ENCODE measurements at regions not wholly inside any gene's neighbourhood (a gene's known extent, or its start where the extent isn't known, plus 50 kb on each side); places are given as distances from the start of the nearest gene placed in this dataset.
A peak's percentile ranks its signal among the peaks of the same experiment; 100 is the strongest.

- H3K9ac ChIP-seq (ENCODE audit: low read depth, low read length, poor library complexity): no peak overlapping the region
- no peak overlapping the region for H3K4ac ChIP-seq (ENCODE audit: low read length)
- H3K36me3 ChIP-seq (replicated peaks in 1 of 2; ENCODE audit: control insufficient read depth in 2 of 2, insufficient read depth in 2 of 2, low read length in 2 of 2): no peaks in the 10 kb centered on the region
- H2AFZ ChIP-seq (ENCODE audit: low read length): no peak overlapping the region
- 100% methylated on average over 1 of the region's 1 CpG; no CpG with 5 or more reads in 1 of the 2 donors for WGBS, 2 donors (ENCODE audit: extremely low coverage in 2 of 2, insufficient read length in 2 of 2, insufficient replicate concordance in 1 of 2)
- no peak overlapping the region for H3K4me2 ChIP-seq (ENCODE audit: insufficient read depth, low read length, poor library complexity, severe bottlenecking)
- no peak overlapping the region for H3K27ac ChIP-seq (replicated peaks; ENCODE audit: low read length)
- H4K8ac ChIP-seq (ENCODE audit: low read depth, low read length): no peak overlapping the region
- H2AK5ac ChIP-seq (ENCODE audit: low read depth, low read length): no peak overlapping the region
- H2BK5ac ChIP-seq (ENCODE audit: low read length): no peak overlapping the region
- no peak overlapping the region for H2BK15ac ChIP-seq (ENCODE audit: low read length)
- H4K91ac ChIP-seq (ENCODE audit: low read depth, low read length, poor library complexity): no peak overlapping the region
- H3K23ac ChIP-seq (ENCODE audit: low read depth, low read length, poor library complexity): no peak overlapping the region
- H3K18ac ChIP-seq (ENCODE audit: low read length): no peak overlapping the region
- H2BK12ac ChIP-seq (ENCODE audit: low read length): no peak overlapping the region
- H3K4me3 ChIP-seq (ENCODE audit: low read length in 2 of 2): no peak overlapping the region
- no peak overlapping the region for H2BK120ac ChIP-seq (ENCODE audit: low read depth, low read length)
- no peak for DNase-seq (ENCODE audit: low spot score)
- H3K27me3 ChIP-seq (ENCODE audit: control insufficient read depth in 3 of 3, insufficient read depth in 3 of 3, low read depth in 1 of 3, low read length in 3 of 3): peaks cover 0 to 29% (median 19%) of the 10 kb centered on the region in 3 experiments
- no peaks in the 10 kb centered on the region for H3K9me3 ChIP-seq (replicated peaks in 1 of 2; ENCODE audit: control insufficient read depth in 2 of 2, insufficient read depth in 1 of 2, low read depth in 1 of 2, low read length in 2 of 2)
- H3K79me1 ChIP-seq (ENCODE audit: low read depth, low read length): no peaks in the 10 kb centered on the region
- no peak overlapping the region for H3K14ac ChIP-seq (ENCODE audit: low read length)
- H3K4me1 ChIP-seq (ENCODE audit: control insufficient read depth in 2 of 2, insufficient read depth in 1 of 2, low read depth in 1 of 2, low read length in 2 of 2): peaks cover 0 to 9% of the 10 kb centered on the region in 2 donors
Measured at GRCh38 chr19:32223106-32223505, 122.3 kb upstream of the ZNF507 start.

GRCh38 chr19:32223595-32224370 lies 121.6 kb upstream of the ZNF507 start:
- no peaks in the 10 kb centered on the region for H3K9me3 ChIP-seq (replicated peaks in 1 of 2; ENCODE audit: control insufficient read depth in 2 of 2, insufficient read depth in 1 of 2, low read depth in 1 of 2, low read length in 2 of 2)
- no peak overlapping the region for H4K91ac ChIP-seq (ENCODE audit: low read depth, low read length, poor library complexity)
- peak overlapping the region in 1 of 2 donors; percentile 70 for H3K4me3 ChIP-seq (ENCODE audit: low read length in 2 of 2)
- no peaks in the 10 kb centered on the region for H3K79me1 ChIP-seq (ENCODE audit: low read depth, low read length)
- no peak overlapping the region for H3K14ac ChIP-seq (ENCODE audit: low read length)
- H3K27ac ChIP-seq (replicated peaks; ENCODE audit: low read length): no peak overlapping the region
- H3K4ac ChIP-seq (ENCODE audit: low read length): no peak overlapping the region
- no peak overlapping the region for H2BK12ac ChIP-seq (ENCODE audit: low read length)
- H3K18ac ChIP-seq (ENCODE audit: low read length): peak overlapping the region; percentile 84
- H3K23ac ChIP-seq (ENCODE audit: low read depth, low read length, poor library complexity): no peak overlapping the region
- H3K36me3 ChIP-seq (replicated peaks in 1 of 2; ENCODE audit: control insufficient read depth in 2 of 2, insufficient read depth in 2 of 2, low read length in 2 of 2): no peaks in the 10 kb centered on the region
- no peak overlapping the region for H4K8ac ChIP-seq (ENCODE audit: low read depth, low read length)
- peak overlapping the region; percentile 40 for H2BK15ac ChIP-seq (ENCODE audit: low read length)
- peak overlapping the region; percentile 54 for H3K9ac ChIP-seq (ENCODE audit: low read depth, low read length, poor library complexity)
- H2BK120ac ChIP-seq (ENCODE audit: low read depth, low read length): no peak overlapping the region
- peak overlapping the region; percentile 59 for H3K4me2 ChIP-seq (ENCODE audit: insufficient read depth, low read length, poor library complexity, severe bottlenecking)
- no peak overlapping the region for H2BK5ac ChIP-seq (ENCODE audit: low read length)
- peaks cover 0 to 9% of the 10 kb centered on the region in 2 donors for H3K4me1 ChIP-seq (ENCODE audit: control insufficient read depth in 2 of 2, insufficient read depth in 1 of 2, low read depth in 1 of 2, low read length in 2 of 2)
- peaks cover 0 to 29% (median 19%) of the 10 kb centered on the region in 3 experiments for H3K27me3 ChIP-seq (ENCODE audit: control insufficient read depth in 3 of 3, insufficient read depth in 3 of 3, low read depth in 1 of 3, low read length in 3 of 3)
- no peak overlapping the region for H2AK5ac ChIP-seq (ENCODE audit: low read depth, low read length)
- no CpG with 5 or more reads among the region's 29 CpGs for WGBS, 2 donors (ENCODE audit: extremely low coverage in 2 of 2, insufficient read length in 2 of 2, insufficient replicate concordance in 1 of 2)
- H2AFZ ChIP-seq (ENCODE audit: low read length): peak overlapping the region; percentile 72
- no peak for DNase-seq (ENCODE audit: low spot score)

GRCh38 chr19:32224371-32225244 lies 120.8 kb upstream of the ZNF507 start:
- no peaks in the 10 kb centered on the region for H3K36me3 ChIP-seq (replicated peaks in 1 of 2; ENCODE audit: control insufficient read depth in 2 of 2, insufficient read depth in 2 of 2, low read length in 2 of 2)
- no peak overlapping the region for H2BK5ac ChIP-seq (ENCODE audit: low read length)
- no peak overlapping the region for H2BK15ac ChIP-seq (ENCODE audit: low read length)
- H4K91ac ChIP-seq (ENCODE audit: low read depth, low read length, poor library complexity): no peak overlapping the region
- no peak overlapping the region for H2BK120ac ChIP-seq (ENCODE audit: low read depth, low read length)
- peaks cover 0 to 31% (median 19%) of the 10 kb centered on the region in 3 experiments for H3K27me3 ChIP-seq (ENCODE audit: control insufficient read depth in 3 of 3, insufficient read depth in 3 of 3, low read depth in 1 of 3, low read length in 3 of 3)
- no CpG with 5 or more reads among the region's 51 CpGs for WGBS, 2 donors (ENCODE audit: extremely low coverage in 2 of 2, insufficient read length in 2 of 2, insufficient replicate concordance in 1 of 2)
- peak overlapping the region; percentile 16 to 70 for H3K4me3 ChIP-seq (ENCODE audit: low read length in 2 of 2)
- H3K4me1 ChIP-seq (ENCODE audit: control insufficient read depth in 2 of 2, insufficient read depth in 1 of 2, low read depth in 1 of 2, low read length in 2 of 2): peaks cover 0 to 9% of the 10 kb centered on the region in 2 donors
- no peak overlapping the region for H3K27ac ChIP-seq (replicated peaks; ENCODE audit: low read length)
- H3K23ac ChIP-seq (ENCODE audit: low read depth, low read length, poor library complexity): no peak overlapping the region
- H2AFZ ChIP-seq (ENCODE audit: low read length): peak overlapping the region; percentile 72
- no peak overlapping the region for H3K4ac ChIP-seq (ENCODE audit: low read length)
- H2AK5ac ChIP-seq (ENCODE audit: low read depth, low read length): no peak overlapping the region
- H3K14ac ChIP-seq (ENCODE audit: low read length): no peak overlapping the region
- H3K79me1 ChIP-seq (ENCODE audit: low read depth, low read length): no peaks in the 10 kb centered on the region
- H4K8ac ChIP-seq (ENCODE audit: low read depth, low read length): no peak overlapping the region
- no peaks in the 10 kb centered on the region for H3K9me3 ChIP-seq (replicated peaks in 1 of 2; ENCODE audit: control insufficient read depth in 2 of 2, insufficient read depth in 1 of 2, low read depth in 1 of 2, low read length in 2 of 2)
- H3K18ac ChIP-seq (ENCODE audit: low read length): peak overlapping the region; percentile 84
- DNase-seq (ENCODE audit: low spot score): peak; percentile 60
- no peak overlapping the region for H3K9ac ChIP-seq (ENCODE audit: low read depth, low read length, poor library complexity)
- H3K4me2 ChIP-seq (ENCODE audit: insufficient read depth, low read length, poor library complexity, severe bottlenecking): peak overlapping the region; percentile 59
- no peak overlapping the region for H2BK12ac ChIP-seq (ENCODE audit: low read length)

Data from neuronal stem cell (in vitro differentiated cells).